HL-60 (cell line): ENCODE measurements at regions not wholly inside any gene's neighbourhood (a gene's known extent, or its start where the extent isn't known, plus 50 kb on each side); places are given as distances from the start of the nearest gene placed in this dataset.

Source experiments
- CTCF ChIP-seq: IDR thresholded peaks from one replicate; pipeline ENCODE4 v1.5.1; 2011; ENCODE audit warnings: low read length, control low read depth, inconsistent platforms; ENCODE audit not compliant: insufficient read depth
- POLR2AphosphoS5 ChIP-seq: IDR thresholded peaks from 2 replicates; pipeline ENCODE4 v1.6.1; 2012; ENCODE audit warnings: low read depth
- SPI1 ChIP-seq: IDR thresholded peaks from 2 replicates; pipeline ENCODE4 v1.6.1; 2012; ENCODE audit warnings: low read depth, mild to moderate bottlenecking, borderline replicate concordance
- TF ChIP-seq, protein P1 (sequence below): IDR thresholded peaks from 2 replicates; pipeline ENCODE4 v1.6.1; 2012; ENCODE audit warnings: low read depth; ENCODE audit not compliant: insufficient replicate concordance

- no peak for TF ChIP-seq SPI1
- TF ChIP-seq CTCF, result no peak
- TF ChIP-seq POLR2AphosphoS5, result no peak
- TF ChIP-seq, protein P1, sequence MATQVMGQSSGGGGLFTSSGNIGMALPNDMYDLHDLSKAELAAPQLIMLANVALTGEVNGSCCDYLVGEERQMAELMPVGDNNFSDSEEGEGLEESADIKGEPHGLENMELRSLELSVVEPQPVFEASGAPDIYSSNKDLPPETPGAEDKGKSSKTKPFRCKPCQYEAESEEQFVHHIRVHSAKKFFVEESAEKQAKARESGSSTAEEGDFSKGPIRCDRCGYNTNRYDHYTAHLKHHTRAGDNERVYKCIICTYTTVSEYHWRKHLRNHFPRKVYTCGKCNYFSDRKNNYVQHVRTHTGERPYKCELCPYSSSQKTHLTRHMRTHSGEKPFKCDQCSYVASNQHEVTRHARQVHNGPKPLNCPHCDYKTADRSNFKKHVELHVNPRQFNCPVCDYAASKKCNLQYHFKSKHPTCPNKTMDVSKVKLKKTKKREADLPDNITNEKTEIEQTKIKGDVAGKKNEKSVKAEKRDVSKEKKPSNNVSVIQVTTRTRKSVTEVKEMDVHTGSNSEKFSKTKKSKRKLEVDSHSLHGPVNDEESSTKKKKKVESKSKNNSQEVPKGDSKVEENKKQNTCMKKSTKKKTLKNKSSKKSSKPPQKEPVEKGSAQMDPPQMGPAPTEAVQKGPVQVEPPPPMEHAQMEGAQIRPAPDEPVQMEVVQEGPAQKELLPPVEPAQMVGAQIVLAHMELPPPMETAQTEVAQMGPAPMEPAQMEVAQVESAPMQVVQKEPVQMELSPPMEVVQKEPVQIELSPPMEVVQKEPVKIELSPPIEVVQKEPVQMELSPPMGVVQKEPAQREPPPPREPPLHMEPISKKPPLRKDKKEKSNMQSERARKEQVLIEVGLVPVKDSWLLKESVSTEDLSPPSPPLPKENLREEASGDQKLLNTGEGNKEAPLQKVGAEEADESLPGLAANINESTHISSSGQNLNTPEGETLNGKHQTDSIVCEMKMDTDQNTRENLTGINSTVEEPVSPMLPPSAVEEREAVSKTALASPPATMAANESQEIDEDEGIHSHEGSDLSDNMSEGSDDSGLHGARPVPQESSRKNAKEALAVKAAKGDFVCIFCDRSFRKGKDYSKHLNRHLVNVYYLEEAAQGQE, result no peak
Observed at GRCh38 chr10:36612436-36612835, 513.0 kb upstream of the ANKRD30A start.
